ENCODE measurements at regions not wholly inside any gene's neighbourhood (a gene's known extent, or its start where the extent isn't known, plus 50 kb on each side); places are given as distances from the start of the nearest gene placed in this dataset.

GRCh38 chr2:198479065-198479464, 674.7 kb downstream of the PLCL1 start:
- TF ChIP-seq SRF (CRISPR knock-in tag; IDR thresholded peaks at IDR 0.05) (no peak), EHMT2 (IDR thresholded peaks at IDR 0.05) (no peak)
